ENCODE measurements at regions not wholly inside any gene's neighbourhood (a gene's known extent, or its start where the extent isn't known, plus 50 kb on each side); places are given as distances from the start of the nearest gene placed in this dataset.
"Not testable (repeated sequence)": the region's sequence is repeated elsewhere in the genome, so short reads cannot be mapped to it uniquely, and the experiment has no call there.

DNA sequence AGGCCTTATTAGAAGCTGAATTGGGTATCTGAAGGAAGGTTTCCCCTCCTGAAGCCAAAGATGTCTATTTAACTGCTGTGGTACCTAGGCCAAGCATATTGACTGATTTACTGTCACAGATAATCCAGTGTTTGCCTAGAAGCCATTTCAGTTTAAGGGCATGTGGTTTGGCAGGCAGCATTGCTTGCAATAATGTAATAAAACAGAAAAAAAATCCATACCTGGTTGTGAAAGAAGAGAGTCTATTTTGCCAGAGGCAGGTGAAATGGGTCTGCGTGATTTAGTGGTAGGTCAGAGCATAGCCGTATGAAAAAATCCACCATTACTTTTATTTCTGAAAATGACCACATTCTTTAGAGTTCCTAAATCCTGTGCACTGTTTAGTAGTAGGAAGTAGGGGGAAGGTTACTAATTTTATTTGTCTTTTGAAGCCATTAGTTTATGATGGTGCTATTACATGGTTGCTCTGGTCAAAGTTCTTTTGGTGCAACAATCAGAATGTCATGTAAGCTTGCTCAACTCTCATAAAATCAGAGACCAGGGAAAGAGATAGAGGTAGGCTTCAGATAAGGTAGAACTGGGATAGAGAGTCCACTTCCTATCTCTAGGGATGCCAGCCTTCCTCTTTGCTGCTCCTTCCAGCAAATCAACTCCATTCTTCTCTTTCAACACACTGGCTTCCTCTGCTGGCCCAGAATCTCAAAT is 343.4 kb downstream of the GPD2 start:
- no peak for DNase-seq
- H3K36me3 ChIP-seq, result no peaks in the 10 kb centered on the region
- H3K27ac ChIP-seq, result no peak overlapping the region
- H3K9me3 ChIP-seq, result peaks cover 0 to 14% (median 0%) of the 10 kb centered on the region in 11 donors
- WGBS, 2 donors, result 96 to 97% methylated on average over 2 of the region's 2 CpGs
- H3K4me1 ChIP-seq, result no peaks in the 10 kb centered on the region
- no peaks in the 10 kb centered on the region for H3K27me3 ChIP-seq
- ATAC-seq, result no peak
- no peak overlapping the region for H3K4me3 ChIP-seq
- intact Hi-C loops (cut with DNase I), result no loop called here
- TF ChIP-seq, protein P1, sequence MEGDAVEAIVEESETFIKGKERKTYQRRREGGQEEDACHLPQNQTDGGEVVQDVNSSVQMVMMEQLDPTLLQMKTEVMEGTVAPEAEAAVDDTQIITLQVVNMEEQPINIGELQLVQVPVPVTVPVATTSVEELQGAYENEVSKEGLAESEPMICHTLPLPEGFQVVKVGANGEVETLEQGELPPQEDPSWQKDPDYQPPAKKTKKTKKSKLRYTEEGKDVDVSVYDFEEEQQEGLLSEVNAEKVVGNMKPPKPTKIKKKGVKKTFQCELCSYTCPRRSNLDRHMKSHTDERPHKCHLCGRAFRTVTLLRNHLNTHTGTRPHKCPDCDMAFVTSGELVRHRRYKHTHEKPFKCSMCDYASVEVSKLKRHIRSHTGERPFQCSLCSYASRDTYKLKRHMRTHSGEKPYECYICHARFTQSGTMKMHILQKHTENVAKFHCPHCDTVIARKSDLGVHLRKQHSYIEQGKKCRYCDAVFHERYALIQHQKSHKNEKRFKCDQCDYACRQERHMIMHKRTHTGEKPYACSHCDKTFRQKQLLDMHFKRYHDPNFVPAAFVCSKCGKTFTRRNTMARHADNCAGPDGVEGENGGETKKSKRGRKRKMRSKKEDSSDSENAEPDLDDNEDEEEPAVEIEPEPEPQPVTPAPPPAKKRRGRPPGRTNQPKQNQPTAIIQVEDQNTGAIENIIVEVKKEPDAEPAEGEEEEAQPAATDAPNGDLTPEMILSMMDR (IDR thresholded peaks at IDR 0.05), result no peak

DNA sequence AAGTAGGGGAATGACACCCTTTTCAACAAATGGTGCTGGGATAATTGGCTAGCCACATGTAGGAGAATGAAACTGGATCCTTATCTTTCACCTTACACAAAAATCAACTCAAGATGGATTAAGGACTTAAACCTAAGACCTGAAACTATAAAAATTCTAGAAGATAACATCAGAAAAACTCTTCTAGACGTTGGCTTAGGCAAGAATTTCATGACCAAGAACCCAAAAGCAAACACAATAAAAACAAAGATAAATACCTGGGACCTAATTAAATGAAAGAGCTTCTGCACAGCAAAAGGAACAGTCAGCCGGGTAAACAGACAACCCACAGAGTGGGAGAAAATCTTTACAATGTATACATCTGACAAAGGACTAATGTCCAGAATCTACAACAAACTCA is 345.5 kb downstream of the GPD2 start:
- H3K4me1 ChIP-seq; H3K4me3 ChIP-seq; H3K27ac ChIP-seq; DNase-seq; intact Hi-C loops (cut with DNase I); H3K27me3 ChIP-seq; ATAC-seq; H3K36me3 ChIP-seq; H3K9me3 ChIP-seq: not testable (repeated sequence)
- WGBS, 2 donors, result 56 to 63% methylated on average over 2 of the region's 2 CpGs

DNA sequence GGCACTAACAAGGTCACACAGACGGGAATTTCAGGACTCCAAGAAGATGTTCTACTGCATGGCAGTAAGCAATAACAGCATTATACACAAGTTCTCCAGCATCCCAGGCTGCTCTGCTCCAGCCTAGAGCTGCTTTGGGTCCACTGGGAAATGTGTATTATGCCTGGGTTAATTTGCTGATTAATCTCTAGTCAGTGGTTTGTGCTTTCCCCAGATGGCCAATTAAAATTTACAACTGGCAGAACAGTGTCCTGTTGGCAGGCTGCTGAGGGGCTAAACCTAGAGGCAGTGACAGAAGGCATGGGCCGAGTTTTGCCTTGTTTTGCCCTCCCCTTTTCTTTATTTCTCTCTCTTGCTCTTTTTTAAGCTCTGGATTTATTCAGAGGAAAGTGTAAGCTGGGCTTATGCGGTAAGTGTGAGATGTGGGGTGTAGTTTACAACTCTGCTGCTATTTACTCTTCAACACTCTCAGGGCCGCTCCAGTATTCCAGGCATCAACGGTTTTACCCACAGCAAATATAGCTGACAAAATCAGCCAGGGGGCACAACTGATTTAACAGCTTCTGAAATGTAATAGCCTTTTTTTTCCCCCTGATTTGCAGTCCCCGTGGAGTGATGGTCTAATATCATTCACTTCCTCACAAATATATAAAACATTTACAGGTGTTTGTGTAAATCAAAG is 348.0 kb downstream of the GPD2 start:
- Histone ChIP-seq H3K27ac (no peak overlapping the region), H3K4me1 (no peaks in the 10 kb centered on the region), H3K9me3 (peaks cover 0 to 6% (median 0%) of the 10 kb centered on the region in 11 donors), H3K4me3 (no peak overlapping the region), H3K27me3 (no peaks in the 10 kb centered on the region), H3K36me3 (no peaks in the 10 kb centered on the region)
- 54 to 60% methylated on average over 6 of the region's 6 CpGs for WGBS, 2 donors
- no peak for DNase-seq
- peak in 1 of 8 donors; percentile 30 for ATAC-seq
- intact Hi-C loops (cut with DNase I), result no loop called here
- TF ChIP-seq, protein P1 (IDR thresholded peaks at IDR 0.05), result no peak

DNA sequence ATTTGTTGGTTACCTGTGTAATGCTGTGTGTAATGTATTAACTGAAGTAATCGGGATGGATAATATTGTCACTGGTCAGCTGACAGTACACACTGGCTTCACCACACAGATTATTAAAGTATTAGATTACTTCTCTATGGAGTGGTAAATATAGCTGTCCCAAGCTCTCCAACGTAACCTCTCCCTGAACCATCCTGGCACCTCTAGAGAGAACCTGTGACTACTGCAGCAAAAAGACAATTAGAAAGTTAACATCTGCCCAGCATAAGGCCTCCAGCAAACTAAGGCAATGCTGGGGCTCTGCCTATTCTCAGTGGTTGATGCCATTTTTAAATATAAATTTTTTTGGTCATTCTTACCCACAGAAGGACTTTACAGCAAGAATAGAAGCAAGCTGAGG is 351.3 kb downstream of the GPD2 start:
- Histone ChIP-seq H3K27me3 (no peaks in the 10 kb centered on the region), H3K36me3 (no peaks in the 10 kb centered on the region), H3K27ac (peak overlapping the region in 3 of 10 donors; percentile 47 to 54 (median 54)), H3K4me1 (no peaks in the 10 kb centered on the region), H3K4me3 (peak overlapping the region in 1 of 10 donors; percentile 16), H3K9me3 (no peaks in the 10 kb centered on the region)
- TF ChIP-seq, protein P1 (IDR thresholded peaks at IDR 0.05), result no peak
- WGBS, 2 donors, result 58 to 68% methylated on average over 2 of the region's 2 CpGs
- DNase-seq (no peak), ATAC-seq (peak; percentile 46 to 96 (median 80))
- intact Hi-C loops (cut with DNase I), result no loop called here
